GM19455 (cell line): ENCODE measurements at regions not wholly inside any gene's neighbourhood (a gene's known extent, or its start where the extent isn't known, plus 50 kb on each side); places are given as distances from the start of the nearest gene placed in this dataset.
A peak's percentile ranks its signal among the peaks of the same experiment; 100 is the strongest.

Source experiments
- ATAC-seq: cut with Tn5 transposase; IDR thresholded peaks from one replicate; pipeline ENCODE4 v1.9.1; 2021; ENCODE audit not compliant: unreplicated experiment

GRCh38 chr9:29730163-29730562, 2156.9 kb upstream of the C9orf72 start:
- ATAC-seq: no peak

DNA sequence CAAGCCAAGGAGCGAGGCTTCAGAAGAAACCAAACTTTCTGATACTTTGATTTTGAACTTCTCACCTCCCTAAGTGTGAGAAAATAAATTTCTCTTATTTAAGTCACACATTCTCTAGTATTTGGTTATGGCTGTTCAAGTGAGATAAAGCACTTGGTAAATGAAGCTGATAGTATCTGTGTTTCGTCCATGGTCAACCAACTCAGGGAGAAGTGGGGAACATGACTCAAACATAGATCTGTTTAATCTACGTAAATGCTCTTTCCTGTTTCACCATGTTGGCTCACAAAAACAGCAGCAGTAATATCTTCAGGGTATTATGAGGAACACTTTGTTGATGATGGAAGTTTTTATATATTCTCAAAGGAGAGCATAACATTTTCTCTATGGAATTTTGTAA, 2167.2 kb upstream of the C9orf72 start:
- no peak for ATAC-seq

GRCh38 chr9:29741169-29741568, 2167.9 kb upstream of the C9orf72 start:
- no peak for ATAC-seq

- ATAC-seq: no peak
These were observed 2176.8 kb upstream of the C9orf72 start for GRCh38 chr9:29750062-29750461.

- ATAC-seq: no peak
These were observed 2177.9 kb upstream of the C9orf72 start for GRCh38 chr9:29751226-29751625.

- no peak for ATAC-seq
These were observed 2180.4 kb upstream of the C9orf72 start for GRCh38 chr9:29753638-29754037.

DNA sequence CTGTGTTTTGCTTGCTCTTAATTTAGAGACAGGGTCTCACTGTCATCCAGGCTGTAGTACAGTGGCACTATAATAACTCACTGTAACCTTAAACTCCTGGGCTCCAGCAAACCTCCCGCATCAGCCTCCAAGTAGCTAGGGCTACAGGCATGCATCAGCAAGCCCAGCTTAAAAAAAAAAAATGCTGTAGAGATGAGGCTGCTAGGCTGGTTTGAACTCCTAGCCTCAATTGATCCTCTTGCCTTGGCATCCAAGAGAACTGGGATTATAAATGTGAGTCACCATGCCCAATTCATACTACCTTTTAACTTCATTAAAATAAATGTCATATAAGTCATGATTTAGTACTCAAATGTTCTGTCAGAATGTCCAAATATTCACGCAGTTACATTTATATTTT, 2195.7 kb upstream of the C9orf72 start:
- no peak for ATAC-seq

- ATAC-seq: no peak
These were observed 2200.4 kb upstream of the C9orf72 start for GRCh38 chr9:29773676-29774075.

DNA sequence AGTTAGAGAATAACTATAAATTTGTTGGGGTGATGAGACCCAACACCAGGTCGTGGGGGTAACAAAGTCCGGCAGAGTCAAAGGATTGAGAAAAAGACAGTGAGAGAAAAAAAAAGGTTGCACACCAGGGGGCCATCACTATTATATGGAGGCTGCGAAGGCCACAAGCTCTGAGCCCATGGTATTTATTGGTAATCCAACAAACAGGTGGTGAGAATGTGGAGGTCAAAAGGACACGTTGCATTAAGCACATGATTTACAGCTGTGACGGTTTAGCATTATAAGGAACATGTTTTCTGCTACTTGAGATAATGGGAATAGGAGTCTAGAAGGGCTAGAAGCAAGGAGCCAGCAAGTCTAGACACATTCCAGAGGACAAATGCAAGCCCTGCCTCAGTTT, 2202.2 kb upstream of the C9orf72 start:
- ATAC-seq: no peak

DNA sequence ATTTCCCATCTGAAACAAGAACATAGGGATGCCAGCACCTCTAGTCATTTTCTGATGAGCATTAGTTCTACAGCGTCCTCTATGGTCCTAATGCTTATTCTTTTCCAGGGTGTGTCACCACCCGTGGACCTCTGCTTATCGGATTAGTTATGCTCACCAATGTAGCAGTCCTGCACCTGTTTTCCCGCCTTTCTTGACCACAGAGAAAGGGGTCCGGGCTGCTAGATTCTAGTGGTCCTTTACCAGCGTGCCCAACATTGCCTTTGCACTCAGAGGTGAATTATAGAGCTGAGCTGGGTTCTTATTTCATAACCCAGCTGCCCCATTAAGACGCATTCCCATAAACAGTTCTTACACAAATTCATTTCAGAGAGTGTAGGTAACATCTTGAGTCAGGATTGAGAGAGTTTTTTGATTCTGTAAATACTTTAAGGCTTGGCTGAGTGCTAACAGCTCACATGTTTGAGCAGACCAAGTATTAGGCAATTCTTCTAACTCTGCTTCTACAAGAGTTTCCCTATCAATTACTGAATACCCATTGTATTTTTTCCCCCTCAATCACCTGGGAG, 2205.1 kb upstream of the C9orf72 start:
- no peak for ATAC-seq

DNA sequence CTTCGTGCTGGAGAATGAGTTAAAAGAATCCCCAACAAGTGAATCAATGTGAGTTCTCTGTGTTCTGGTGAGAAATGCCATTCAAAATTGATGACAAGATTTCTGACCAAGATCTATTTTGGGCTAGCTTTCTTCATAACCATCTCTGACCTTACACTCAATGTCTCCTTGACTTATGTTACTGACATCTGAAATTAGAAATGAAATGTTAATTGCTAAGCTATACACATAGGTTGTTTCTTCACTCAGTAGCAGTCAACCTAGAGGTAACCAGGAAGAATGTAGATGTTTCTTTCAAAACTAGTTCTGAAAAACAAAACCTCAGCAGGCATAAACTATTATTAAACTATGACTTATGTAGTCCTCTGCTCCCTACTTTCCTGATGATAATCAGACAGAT, 2220.7 kb upstream of the C9orf72 start:
- ATAC-seq: no peak

GRCh38 chr9:29796291-29796952, 2223.1 kb upstream of the C9orf72 start:
- ATAC-seq: peak; percentile 94

- no peak for ATAC-seq
These were observed 2225.3 kb upstream of the C9orf72 start for GRCh38 chr9:29798599-29798998.

- ATAC-seq: no peak
These were observed 2225.9 kb upstream of the C9orf72 start for GRCh38 chr9:29799227-29799626.

DNA sequence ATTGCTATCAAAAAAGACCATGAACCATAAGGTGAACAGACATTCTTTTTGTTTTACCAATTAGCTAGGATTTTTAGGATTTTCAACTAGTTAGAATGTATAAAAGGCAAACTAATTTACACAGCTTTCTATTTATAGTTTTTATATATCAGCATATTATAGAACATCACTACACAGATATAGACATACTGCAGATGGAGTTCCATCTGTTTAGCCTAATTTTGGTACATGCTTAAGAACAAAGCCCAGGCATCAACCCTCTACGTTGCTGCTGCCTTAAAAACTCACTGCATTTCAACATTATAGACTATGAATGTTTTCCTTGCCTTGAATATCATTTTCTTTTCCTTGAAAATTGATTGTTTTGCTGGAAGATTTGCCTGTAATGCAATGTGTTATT, 2227.5 kb upstream of the C9orf72 start:
- ATAC-seq: no peak

DNA sequence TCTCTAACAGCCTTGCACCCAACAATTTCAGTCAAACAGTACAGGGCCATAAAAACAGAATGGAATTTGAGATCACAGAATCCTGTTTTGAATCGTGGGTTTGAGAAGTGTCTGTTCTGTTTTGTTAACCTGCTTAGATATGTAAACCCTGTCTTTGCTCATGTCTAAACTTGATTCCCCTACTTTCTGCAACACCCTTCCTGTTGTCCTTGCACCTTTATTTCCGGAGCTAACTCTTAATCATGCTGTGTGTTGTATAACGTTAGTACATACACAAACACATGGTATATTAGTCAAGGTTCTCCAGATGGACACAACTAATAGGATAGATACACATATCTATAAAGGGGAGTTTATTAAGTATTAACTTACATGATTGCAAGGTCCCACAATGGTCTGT, 2229.2 kb upstream of the C9orf72 start:
- ATAC-seq: no peak

GRCh38 chr9:29806937-29807618, 2233.8 kb upstream of the C9orf72 start:
- no peak for ATAC-seq

- no peak for ATAC-seq
These were observed 2243.8 kb upstream of the C9orf72 start for GRCh38 chr9:29816954-29817703.

GRCh38 chr9:29822458-29822857, 2249.2 kb upstream of the C9orf72 start:
- ATAC-seq: no peak

GRCh38 chr9:29826421-29826820, 2253.1 kb upstream of the C9orf72 start:
- ATAC-seq: no peak

DNA sequence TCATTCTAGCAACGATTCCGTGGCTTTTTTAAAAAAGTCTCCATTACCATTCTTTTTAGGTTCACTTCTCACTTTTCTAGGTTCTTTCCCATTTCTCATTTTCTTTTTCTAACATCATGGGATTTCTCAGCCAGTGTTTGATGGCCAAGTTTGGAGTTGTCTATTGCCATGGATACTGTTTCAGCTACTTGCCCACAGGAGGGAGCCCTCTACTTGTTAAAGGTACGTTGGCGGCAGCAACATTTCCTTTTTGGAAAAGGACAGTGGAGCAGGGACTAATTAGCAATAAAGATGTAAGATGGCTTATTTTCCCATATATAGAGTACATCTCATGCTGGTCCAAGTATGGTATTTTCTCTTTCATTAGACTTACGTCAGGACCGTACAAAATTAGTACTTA, 2257.5 kb upstream of the C9orf72 start:
- ATAC-seq: no peak

- ATAC-seq: no peak
These were observed 2265.3 kb upstream of the C9orf72 start for GRCh38 chr9:29838491-29839020.
